ENCODE measurements at regions not wholly inside any gene's neighbourhood (a gene's known extent, or its start where the extent isn't known, plus 50 kb on each side); places are given as distances from the start of the nearest gene placed in this dataset.

DNA sequence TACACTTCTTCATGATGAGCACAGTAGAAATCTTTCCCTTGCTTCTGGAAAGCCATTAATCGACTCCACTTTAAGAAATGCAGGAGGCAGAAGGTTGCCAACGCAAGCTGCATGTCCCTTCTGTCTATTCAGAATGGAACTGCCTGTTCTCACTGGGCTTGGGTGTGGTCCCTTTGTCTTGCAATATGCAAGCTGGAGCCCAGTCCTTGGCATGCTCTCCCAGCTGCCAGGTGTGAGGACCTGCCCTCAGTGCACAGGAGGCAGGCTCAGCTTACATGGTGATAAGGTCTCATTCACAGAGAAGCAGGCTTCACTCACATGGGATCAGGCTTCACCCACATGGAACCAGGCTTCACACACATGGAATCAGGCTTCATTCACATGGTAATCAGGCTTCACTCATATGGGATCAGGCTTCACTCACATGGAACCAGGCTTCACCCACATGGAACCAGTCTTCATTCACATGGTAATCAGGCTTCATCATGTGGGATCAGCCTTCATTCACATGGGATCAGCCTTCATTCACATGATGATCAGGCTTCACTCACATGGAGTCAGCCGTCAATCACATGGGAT lies 59.2 kb upstream of the USP47 start:
- no peaks in the 10 kb centered on the region for H4K20me1 ChIP-seq (replicated peaks; ENCODE audit: control insufficient read depth, extremely low read depth, insufficient read depth, low read length)
- intact Hi-C loops (cut with micrococcal nuclease) (no loop called here), dilution Hi-C loops (cut with MboI; ENCODE audit: extremely low pct_ligation_motif_present, low sequenced_read_pairs) (no loop called here)
- H3K4me2 ChIP-seq (ENCODE audit: insufficient read depth, low read length): no peak overlapping the region
- no peaks in the 10 kb centered on the region for H3K36me3 ChIP-seq (ENCODE audit: control insufficient read depth in 2 of 2, extremely low read depth in 1 of 2, insufficient read depth in 2 of 2, low read length in 2 of 2)
- no peak for DNase-seq (ENCODE audit: low read depth, low spot score)
- CTCF ChIA-PET: interaction anchor here (1.0 to 3.3 kb wide), 3 partner anchors 754 to 1012 kb away, joined by 3 to 8 read pairs (median 4); no protein-coding TSS in a partner anchor
- no TSS peak for BruUV-seq (replicated peaks)
- no peaks in the 10 kb centered on the region for H3K9me3 ChIP-seq (replicated peaks; ENCODE audit: control insufficient read depth, insufficient read depth, low read length)
- H3K79me2 ChIP-seq (ENCODE audit: control insufficient read depth, insufficient read depth, low read length): no peaks in the 10 kb centered on the region
- H3K4me1 ChIP-seq (ENCODE audit: control insufficient read depth, extremely low read depth, insufficient read depth, low read length): no peaks in the 10 kb centered on the region
- H2AFZ ChIP-seq (ENCODE audit: low read depth, low read length): no peak overlapping the region
- no peak overlapping the region for H3K9ac ChIP-seq (replicated peaks; ENCODE audit: extremely low read depth, insufficient read depth, low read length)
- H3K27ac ChIP-seq (ENCODE audit: insufficient read depth, low read depth, low read length): no peak overlapping the region
- H3K27me3 ChIP-seq (ENCODE audit: control insufficient read depth in 2 of 2, insufficient read depth in 2 of 2, low read length in 2 of 2): peaks cover 3 to 8% of the 10 kb centered on the region in 2 experiments
- TF ChIP-seq JUN (IDR thresholded peaks at IDR 0.05; ENCODE audit: borderline replicate concordance, insufficient read depth, insufficient read length, low read depth) (no peak), EZH2 (IDR thresholded peaks at IDR 0.05; ENCODE audit: borderline replicate concordance, low read depth, low read length, severe bottlenecking) (no peak), POLR2A (IDR thresholded peaks at IDR 0.05; ENCODE audit: low read depth, low read length) (no peak), GATA2 (IDR thresholded peaks at IDR 0.05; ENCODE audit: insufficient read depth, insufficient read length, low read depth, low read length) (no peak), MYC (IDR thresholded peaks at IDR 0.05; ENCODE audit: low read depth, low read length) (no peak), POLR2AphosphoS5 (IDR thresholded peaks at IDR 0.05; ENCODE audit: insufficient read depth, low read depth, low read length) (no peak), FOS (IDR thresholded peaks at IDR 0.05; ENCODE audit: borderline replicate concordance, insufficient read depth, low read length) (no peak)
- TF ChIP-seq, protein P1, sequence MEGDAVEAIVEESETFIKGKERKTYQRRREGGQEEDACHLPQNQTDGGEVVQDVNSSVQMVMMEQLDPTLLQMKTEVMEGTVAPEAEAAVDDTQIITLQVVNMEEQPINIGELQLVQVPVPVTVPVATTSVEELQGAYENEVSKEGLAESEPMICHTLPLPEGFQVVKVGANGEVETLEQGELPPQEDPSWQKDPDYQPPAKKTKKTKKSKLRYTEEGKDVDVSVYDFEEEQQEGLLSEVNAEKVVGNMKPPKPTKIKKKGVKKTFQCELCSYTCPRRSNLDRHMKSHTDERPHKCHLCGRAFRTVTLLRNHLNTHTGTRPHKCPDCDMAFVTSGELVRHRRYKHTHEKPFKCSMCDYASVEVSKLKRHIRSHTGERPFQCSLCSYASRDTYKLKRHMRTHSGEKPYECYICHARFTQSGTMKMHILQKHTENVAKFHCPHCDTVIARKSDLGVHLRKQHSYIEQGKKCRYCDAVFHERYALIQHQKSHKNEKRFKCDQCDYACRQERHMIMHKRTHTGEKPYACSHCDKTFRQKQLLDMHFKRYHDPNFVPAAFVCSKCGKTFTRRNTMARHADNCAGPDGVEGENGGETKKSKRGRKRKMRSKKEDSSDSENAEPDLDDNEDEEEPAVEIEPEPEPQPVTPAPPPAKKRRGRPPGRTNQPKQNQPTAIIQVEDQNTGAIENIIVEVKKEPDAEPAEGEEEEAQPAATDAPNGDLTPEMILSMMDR (IDR thresholded peaks at IDR 0.05; ENCODE audit: extremely low read depth in 1 of 2, insufficient read depth in 1 of 2, low read depth in 1 of 2, low read length in 2 of 2): no peak
- TF ChIP-seq, protein P2, sequence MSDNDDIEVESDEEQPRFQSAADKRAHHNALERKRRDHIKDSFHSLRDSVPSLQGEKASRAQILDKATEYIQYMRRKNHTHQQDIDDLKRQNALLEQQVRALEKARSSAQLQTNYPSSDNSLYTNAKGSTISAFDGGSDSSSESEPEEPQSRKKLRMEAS (IDR thresholded peaks at IDR 0.05; ENCODE audit: insufficient read depth, insufficient read length): no peak
- no peak for FAIRE-seq
- POLR2A ChIA-PET: no interaction called here
- no peaks in the 10 kb centered on the region for H3K9me1 ChIP-seq (replicated peaks; ENCODE audit: control insufficient read depth, extremely low read depth, insufficient read depth, low read length)
- no peak overlapping the region for H3K4me3 ChIP-seq (replicated peaks in 1 of 3; ENCODE audit: insufficient read depth in 1 of 3, low read depth in 1 of 3, low read length in 3 of 3)

Measured in endothelial cell of umbilical vein (primary cell).